ENCODE measurements at regions not wholly inside any gene's neighbourhood (a gene's known extent, or its start where the extent isn't known, plus 50 kb on each side); places are given as distances from the start of the nearest gene placed in this dataset.

- TF ChIP-seq CTCF (IDR thresholded peaks at IDR 0.05), result no peak
- H3K4me3 ChIP-seq, result no peak overlapping the region
- no peaks in the 10 kb centered on the region for H3K27me3 ChIP-seq
- H3K4me1 ChIP-seq, result no peaks in the 10 kb centered on the region
- H3K9me3 ChIP-seq, result no peaks in the 10 kb centered on the region
- no peak for DNase-seq (ENCODE audit: low spot score)
- H3K36me3 ChIP-seq, result no peaks in the 10 kb centered on the region
- H3K27ac ChIP-seq, result no peak overlapping the region
These were observed 1565.5 kb upstream of the CADM2 start for GRCh38 chr3:83393276-83393675.

- Histone ChIP-seq H3K27me3 (no peaks in the 10 kb centered on the region), H3K4me3 (no peak overlapping the region), H3K27ac (no peak overlapping the region), H3K4me1 (no peaks in the 10 kb centered on the region), H3K9me3 (no peaks in the 10 kb centered on the region), H3K36me3 (no peaks in the 10 kb centered on the region)
- TF ChIP-seq CTCF (IDR thresholded peaks at IDR 0.05), result no peak
- no peak for DNase-seq (ENCODE audit: low spot score)
These were observed 1554.9 kb upstream of the CADM2 start for GRCh38 chr3:83403927-83404326.

- H3K27me3 ChIP-seq, result no peaks in the 10 kb centered on the region
- H3K27ac ChIP-seq, result no peak overlapping the region
- H3K36me3 ChIP-seq, result no peaks in the 10 kb centered on the region
- H3K9me3 ChIP-seq, result no peaks in the 10 kb centered on the region
- TF ChIP-seq CTCF (IDR thresholded peaks at IDR 0.05), result no peak
- DNase-seq (ENCODE audit: low spot score), result no peak
- H3K4me3 ChIP-seq, result no peak overlapping the region
- H3K4me1 ChIP-seq, result no peaks in the 10 kb centered on the region
These were observed 1532.5 kb upstream of the CADM2 start for GRCh38 chr3:83426300-83426699.

- no peaks in the 10 kb centered on the region for H3K27me3 ChIP-seq
- TF ChIP-seq CTCF (IDR thresholded peaks at IDR 0.05), result no peak
- DNase-seq (ENCODE audit: low spot score), result no peak
- no peak overlapping the region for H3K4me3 ChIP-seq
- no peaks in the 10 kb centered on the region for H3K4me1 ChIP-seq
- H3K27ac ChIP-seq, result no peak overlapping the region
- no peaks in the 10 kb centered on the region for H3K9me3 ChIP-seq
- no peaks in the 10 kb centered on the region for H3K36me3 ChIP-seq
These were observed 1523.8 kb upstream of the CADM2 start for GRCh38 chr3:83434880-83435587.

GRCh38 chr3:83438188-83438587 is 1520.6 kb upstream of the CADM2 start:
- no peaks in the 10 kb centered on the region for H3K4me1 ChIP-seq
- no peaks in the 10 kb centered on the region for H3K36me3 ChIP-seq

More at GRCh38 chr3:83438188-83438587, 1520.6 kb upstream of the CADM2 start:
- Histone ChIP-seq H3K9me3 (no peaks in the 10 kb centered on the region), H3K4me3 (no peak overlapping the region), H3K27me3 (no peaks in the 10 kb centered on the region), H3K27ac (no peak overlapping the region)
- no peak for DNase-seq (ENCODE audit: low spot score)
- no peak for TF ChIP-seq CTCF (IDR thresholded peaks at IDR 0.05)
